Body of pancreas (tissue), 4 donors: ENCODE measurements at regions not wholly inside any gene's neighbourhood (a gene's known extent, or its start where the extent isn't known, plus 50 kb on each side); places are given as distances from the start of the nearest gene placed in this dataset.
"Not testable (repeated sequence)": the region's sequence is repeated elsewhere in the genome, so short reads cannot be mapped to it uniquely, and the experiment has no call there.

Experiments
- ATAC-seq: fragments of 150-250 bp; one replicate; pipeline ENCODE4 v1.9.1; 2016
- DNase-seq, 4 donors: peaks; one replicate each; pipeline ENCODE4 v3.0.0-alpha.2; 2019
- H3K27ac ChIP-seq, 4 donors: fragments of 200-600 bp; sonication (generic); 1 replicate in 3 of 4; 2 replicates in 1 of 4; pipeline versions ENCODE4 v1.5.1 to v1.6.1; 2016 to 2019; ENCODE audit warnings: mild to moderate bottlenecking in 1 of 4, mixed read lengths in 1 of 4, moderate library complexity in 1 of 4
- H3K27me3 ChIP-seq, 2 donors: fragments of 200-600 bp; sonication (generic); one replicate each; pipeline ENCODE4 v1.6.0; 2016; ENCODE audit warnings: mild to moderate bottlenecking in 1 of 2
- H3K36me3 ChIP-seq, 2 donors: fragments of 200-600 bp; sonication (generic); replicated peaks in 1 of 2; 2 replicates each; pipeline ENCODE4 v1.5.1; 2016; ENCODE audit warnings: low read depth in 2 of 2; ENCODE audit not compliant: insufficient read depth in 1 of 2
- H3K4me1 ChIP-seq: fragments of 200-600 bp; sonication (generic); one replicate; pipeline ENCODE4 v1.6.0; 2016
- H3K4me3 ChIP-seq, 2 donors: fragments of 200-600 bp; sonication (generic); 1 replicate in 1 of 2; 2 replicates in 1 of 2; pipeline ENCODE4 v1.5.1; 2016 to 2019
- H3K9me3 ChIP-seq, 3 donors: fragments of 200-600 bp; sonication (generic); 1 replicate in 2 of 3; 2 replicates in 1 of 3; pipeline ENCODE4 v1.5.1; 2016
- POLR2A ChIP-seq, 3 donors: fragments of 450-650 bp; IDR thresholded peaks; one replicate each; pipeline ENCODE4 v1.6.1; 2016; ENCODE audit warnings: antibody characterized with exemption in 3 of 3, mild to moderate bottlenecking in 2 of 3
- WGBS, 2 donors: methylation state at CpG; one replicate each; pipeline ENCODE4 v1.1.5; 2017; 5-methylcytosine and 5-hydroxymethylcytosine counted together
- intact Hi-C: fragments of 100-400 bp; cut with DNase I; formaldehyde crosslinking; loops from one replicate; pipeline ENCODE4 v1.15.1; 2023
- TF ChIP-seq, protein P1 (sequence below), 7 experiments: fragments of 450-650 bp in 4 of 7; fragments of 200-600 bp in 3 of 7; sonication (generic) in 3 of 7; IDR thresholded peaks; one replicate each; pipeline ENCODE4 v1.5.1; 2016 to 2019; ENCODE audit warnings: antibody characterized with exemption in 7 of 7

DNA sequence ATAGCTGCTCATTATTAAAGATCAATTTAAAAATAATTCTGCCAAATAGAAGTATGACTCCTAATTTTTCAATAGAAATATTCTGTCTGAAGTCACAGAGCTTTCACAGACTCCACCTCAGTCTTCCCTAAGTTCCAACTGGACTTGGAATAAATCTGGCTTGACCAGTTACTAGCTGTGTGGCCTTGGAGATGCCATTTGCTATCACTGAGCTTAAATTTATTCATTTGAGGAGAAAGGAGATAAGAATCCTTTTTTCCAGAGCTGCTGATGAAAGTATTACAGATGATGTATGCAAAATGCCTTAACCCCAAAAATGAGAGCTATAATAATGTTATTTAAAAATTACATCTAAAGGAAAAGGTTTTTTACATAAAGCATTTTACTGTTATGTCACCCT is 125.0 kb downstream of the GJA1 start:
- Histone ChIP-seq H3K36me3 (no peaks in the 10 kb centered on the region), H3K9me3 (peaks cover 0 to 12% (median 0%) of the 10 kb centered on the region in 3 donors), H3K4me3 (no peak overlapping the region), H3K27me3 (no peaks in the 10 kb centered on the region), H3K4me1 (no peaks in the 10 kb centered on the region), H3K27ac (no peak overlapping the region)
- ATAC-seq: no peak
- intact Hi-C loops: no loop called here
- DNase-seq: no peak
- no peak for TF ChIP-seq POLR2A (IDR thresholded peaks at IDR 0.05)

DNA sequence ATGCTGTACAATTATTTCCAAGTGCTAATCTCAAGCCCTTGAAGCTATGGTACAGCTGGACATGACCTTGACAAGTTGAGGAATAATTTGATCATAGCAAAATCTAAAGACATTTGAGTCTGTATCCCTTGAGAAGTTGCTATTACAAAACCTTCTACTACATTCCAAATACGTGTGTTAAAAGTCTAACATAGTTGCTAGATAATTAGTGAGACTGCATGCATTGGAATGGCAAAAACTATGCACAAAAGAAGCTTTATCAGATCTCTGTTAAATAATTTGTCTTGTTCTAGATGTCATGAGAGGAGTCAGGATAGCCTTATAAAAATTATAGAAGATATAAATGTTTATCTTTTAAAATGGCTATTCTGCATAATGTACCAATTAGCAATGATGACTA is 127.8 kb downstream of the GJA1 start:
- WGBS, 2 donors: 38 to 42% methylated on average over 1 of the region's 1 CpG
- DNase-seq (no peak), ATAC-seq (no peak)
- Histone ChIP-seq H3K27me3 (no peaks in the 10 kb centered on the region), H3K9me3 (peaks cover 0 to 14% (median 0%) of the 10 kb centered on the region in 3 donors), H3K36me3 (no peaks in the 10 kb centered on the region), H3K27ac (no peak overlapping the region), H3K4me1 (no peaks in the 10 kb centered on the region), H3K4me3 (no peak overlapping the region)
- no peak for TF ChIP-seq POLR2A (IDR thresholded peaks at IDR 0.05)
- TF ChIP-seq, protein P1, sequence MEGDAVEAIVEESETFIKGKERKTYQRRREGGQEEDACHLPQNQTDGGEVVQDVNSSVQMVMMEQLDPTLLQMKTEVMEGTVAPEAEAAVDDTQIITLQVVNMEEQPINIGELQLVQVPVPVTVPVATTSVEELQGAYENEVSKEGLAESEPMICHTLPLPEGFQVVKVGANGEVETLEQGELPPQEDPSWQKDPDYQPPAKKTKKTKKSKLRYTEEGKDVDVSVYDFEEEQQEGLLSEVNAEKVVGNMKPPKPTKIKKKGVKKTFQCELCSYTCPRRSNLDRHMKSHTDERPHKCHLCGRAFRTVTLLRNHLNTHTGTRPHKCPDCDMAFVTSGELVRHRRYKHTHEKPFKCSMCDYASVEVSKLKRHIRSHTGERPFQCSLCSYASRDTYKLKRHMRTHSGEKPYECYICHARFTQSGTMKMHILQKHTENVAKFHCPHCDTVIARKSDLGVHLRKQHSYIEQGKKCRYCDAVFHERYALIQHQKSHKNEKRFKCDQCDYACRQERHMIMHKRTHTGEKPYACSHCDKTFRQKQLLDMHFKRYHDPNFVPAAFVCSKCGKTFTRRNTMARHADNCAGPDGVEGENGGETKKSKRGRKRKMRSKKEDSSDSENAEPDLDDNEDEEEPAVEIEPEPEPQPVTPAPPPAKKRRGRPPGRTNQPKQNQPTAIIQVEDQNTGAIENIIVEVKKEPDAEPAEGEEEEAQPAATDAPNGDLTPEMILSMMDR (IDR thresholded peaks at IDR 0.05): no peak
- intact Hi-C loops: no loop called here

DNA sequence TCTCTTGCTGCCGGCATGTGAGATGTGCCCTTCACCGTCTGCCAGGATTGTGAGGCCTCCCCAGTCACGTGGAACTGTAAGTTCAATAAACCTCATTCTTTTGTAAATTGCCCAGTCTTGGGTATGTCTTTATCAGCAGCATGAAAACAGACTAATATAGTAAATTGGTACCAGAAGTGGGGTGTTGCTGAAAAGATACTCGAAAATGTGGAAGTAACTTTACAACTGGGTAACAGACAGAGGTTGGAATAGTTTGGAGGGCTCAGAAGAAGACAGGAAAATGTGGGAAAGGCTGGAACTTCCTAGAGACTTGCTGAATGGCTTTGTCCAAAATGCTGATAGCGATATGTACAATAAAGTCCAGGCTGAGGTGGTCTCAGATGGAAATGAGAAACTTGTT is 129.1 kb downstream of the GJA1 start:
- intact Hi-C loops, H3K4me3 ChIP-seq, H3K4me1 ChIP-seq, H3K27ac ChIP-seq, DNase-seq, H3K27me3 ChIP-seq, ATAC-seq, H3K36me3 ChIP-seq: not testable (repeated sequence)
- peaks cover 0 to 14% (median 0%) of the 10 kb centered on the region in 3 donors for H3K9me3 ChIP-seq
- WGBS, 2 donors: 80 to 93% methylated on average over 5 of the region's 5 CpGs

DNA sequence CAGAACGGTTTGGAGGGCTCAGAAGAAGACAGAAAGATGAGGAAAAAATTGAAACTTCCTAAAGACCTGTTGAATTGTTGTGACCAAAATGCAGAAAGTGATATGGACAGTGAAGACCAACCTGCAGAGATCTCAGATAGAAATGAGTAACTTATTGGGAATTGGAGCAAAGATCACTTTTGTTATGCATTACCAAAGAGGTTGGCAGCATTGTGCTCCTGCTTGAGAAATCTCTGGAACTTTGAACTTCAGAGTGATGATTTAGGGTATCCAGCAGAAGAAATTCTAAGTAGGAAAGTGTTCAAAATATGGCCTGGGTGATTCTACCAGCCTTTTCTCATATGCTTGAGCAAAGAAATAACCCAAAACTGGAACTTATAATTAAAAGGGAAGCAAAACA is 136.0 kb downstream of the GJA1 start:
- 48 to 67% methylated on average over 1 of the region's 1 CpG for WGBS, 2 donors
- no peak overlapping the region for H3K27ac ChIP-seq

DNA sequence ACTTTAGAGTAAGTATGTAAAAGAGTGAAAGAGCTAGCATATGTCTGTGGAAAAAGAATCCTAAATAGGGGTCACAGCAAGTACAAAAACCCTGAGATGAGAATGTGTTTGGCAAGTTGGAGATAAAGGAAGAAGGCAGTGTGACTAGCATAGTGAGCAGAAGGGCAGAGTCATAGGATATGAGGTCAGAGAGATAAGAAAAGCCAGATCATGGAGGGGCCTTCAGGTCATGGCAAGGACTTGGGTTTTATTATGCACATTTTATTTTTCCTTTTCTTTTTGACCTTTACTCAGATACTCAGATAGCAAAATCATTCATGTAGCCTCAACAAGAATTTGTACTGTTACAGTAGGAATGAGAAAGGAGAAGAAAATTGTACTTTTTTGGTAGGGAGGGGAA is 138.0 kb downstream of the GJA1 start:
- Histone ChIP-seq H3K4me1 (no peaks in the 10 kb centered on the region), H3K36me3 (no peaks in the 10 kb centered on the region), H3K9me3 (no peaks in the 10 kb centered on the region), H3K27me3 (no peaks in the 10 kb centered on the region), H3K4me3 (no peak overlapping the region), H3K27ac (no peak overlapping the region)
- DNase-seq: no peak
- TF ChIP-seq, protein P1 (IDR thresholded peaks at IDR 0.05): no peak
- TF ChIP-seq POLR2A (IDR thresholded peaks at IDR 0.05): no peak
- no peak for ATAC-seq
- intact Hi-C loops: no loop called here

More for the DNA sequence above, 136.0 kb downstream of the GJA1 start:
- intact Hi-C loops: no loop called here
- Histone ChIP-seq H3K9me3 (no peaks in the 10 kb centered on the region), H3K27me3 (no peaks in the 10 kb centered on the region), H3K36me3 (no peaks in the 10 kb centered on the region), H3K4me3 (no peak overlapping the region), H3K4me1 (no peaks in the 10 kb centered on the region)
- DNase-seq (no peak), ATAC-seq (no peak)
- TF ChIP-seq, protein P1 (IDR thresholded peaks at IDR 0.05): no peak
- TF ChIP-seq POLR2A (IDR thresholded peaks at IDR 0.05): no peak

DNA sequence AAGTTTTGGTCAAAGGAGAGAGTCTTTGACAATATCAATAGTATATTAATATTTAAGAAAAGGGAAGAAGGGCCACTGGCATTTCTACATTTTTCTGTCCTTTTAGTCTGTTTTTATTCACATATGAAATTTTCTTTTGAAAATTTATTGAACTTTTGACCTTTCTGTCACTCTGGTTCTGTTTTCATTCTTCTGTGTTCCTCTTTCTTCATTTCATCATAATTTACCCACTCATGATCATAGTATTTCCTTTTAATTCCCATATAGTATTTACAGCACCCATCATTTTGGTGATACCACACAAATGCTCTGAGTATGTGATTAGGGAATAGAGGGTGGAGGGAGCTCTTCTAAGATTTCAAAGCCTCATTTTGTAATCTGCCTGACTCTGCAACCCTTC is 142.8 kb downstream of the GJA1 start:
- no peaks in the 10 kb centered on the region for H3K9me3 ChIP-seq
- H3K4me1 ChIP-seq: no peaks in the 10 kb centered on the region
- no peak overlapping the region for H3K27ac ChIP-seq
- intact Hi-C loops: no loop called here
- H3K36me3 ChIP-seq: no peaks in the 10 kb centered on the region
- TF ChIP-seq POLR2A (IDR thresholded peaks at IDR 0.05): no peak
- TF ChIP-seq, protein P1 (IDR thresholded peaks at IDR 0.05): no peak
- ATAC-seq (no peak), DNase-seq (no peak)
- H3K4me3 ChIP-seq: no peak overlapping the region
- no peaks in the 10 kb centered on the region for H3K27me3 ChIP-seq
